Tibial nerve (tissue), 4 donors: ENCODE measurements at regions not wholly inside any gene's neighbourhood (a gene's known extent, or its start where the extent isn't known, plus 50 kb on each side); places are given as distances from the start of the nearest gene placed in this dataset.

Experiments used
- DNase-seq, 2 donors: peaks; one replicate each; pipeline ENCODE4 v3.0.0-alpha.2; 2019; ENCODE audit warnings: low spot score in 2 of 2
- H3K27ac ChIP-seq, 4 donors: fragments of 200-600 bp; sonication (generic) in 3 of 4; one replicate each; pipeline ENCODE4 v1.5.1; 2017 to 2019; ENCODE audit warnings: mild to moderate bottlenecking in 1 of 4
- H3K27me3 ChIP-seq, 2 donors: fragments of 200-600 bp; sonication (generic) in 1 of 2; one replicate each; pipeline versions ENCODE4 v1.5.1 to v1.6.0; 2017 to 2019
- H3K36me3 ChIP-seq, 3 donors: fragments of 200-600 bp; sonication (generic); one replicate each; pipeline ENCODE4 v1.5.1; 2018 to 2019
- H3K4me1 ChIP-seq, 4 donors: fragments of 200-600 bp; sonication (generic) in 3 of 4; one replicate each; pipeline ENCODE4 v1.5.1; 2017 to 2019
- H3K4me3 ChIP-seq, 4 donors: fragments of 200-600 bp; sonication (generic) in 3 of 4; one replicate each; pipeline ENCODE4 v1.5.1; 2017 to 2019; ENCODE audit warnings: mild to moderate bottlenecking in 1 of 4, moderate library complexity in 1 of 4
- H3K9me3 ChIP-seq, 4 donors: fragments of 200-600 bp; sonication (generic) in 3 of 4; one replicate each; pipeline ENCODE4 v1.5.1; 2017 to 2019
- EP300 ChIP-seq, 2 donors: sonication (generic); formaldehyde crosslinking; IDR thresholded peaks; one replicate each; pipeline ENCODE4 v1.6.1; 2017; ENCODE audit warnings: antibody characterized with exemption in 2 of 2, mild to moderate bottlenecking in 1 of 2
- POLR2A ChIP-seq, 2 donors: fragments of 450-650 bp; IDR thresholded peaks; one replicate each; pipeline ENCODE4 v1.6.1; 2017; ENCODE audit warnings: antibody characterized with exemption in 2 of 2, mild to moderate bottlenecking in 2 of 2, moderate library complexity in 2 of 2
- WGBS, 2 donors: methylation state at CpG; one replicate each; pipeline ENCODE4 v1.1.5; 2018; 5-methylcytosine and 5-hydroxymethylcytosine counted together
- TF ChIP-seq, protein P1 (sequence below), 5 experiments: fragments of 200-600 bp in 3 of 5; fragments of 450-650 bp in 2 of 5; sonication (generic) in 3 of 5; IDR thresholded peaks; one replicate each; pipeline ENCODE4 v1.5.1; 2016 to 2019; ENCODE audit warnings: antibody characterized with exemption in 5 of 5, mild to moderate bottlenecking in 3 of 5, moderate library complexity in 2 of 5

DNA sequence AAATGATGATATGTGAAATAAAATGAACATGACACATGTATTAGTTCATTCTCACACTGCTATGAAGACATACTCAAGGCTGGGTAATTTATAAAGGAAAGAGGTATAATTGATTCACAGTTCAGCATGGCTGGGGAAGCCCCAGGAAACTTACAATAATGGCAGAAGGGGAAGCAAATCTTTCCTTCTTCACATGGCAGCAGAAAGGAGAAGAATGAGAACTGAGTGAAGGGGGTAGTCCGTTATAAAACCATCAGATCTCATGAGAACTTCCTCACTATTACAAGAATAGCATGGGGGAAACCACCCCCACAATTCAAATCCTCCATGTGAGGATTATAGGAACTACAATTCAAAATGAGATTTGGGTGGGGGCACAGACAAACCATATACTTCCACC lies 243.9 kb upstream of the GYPA start:
- no peak overlapping the region for H3K4me3 ChIP-seq
- no peaks in the 10 kb centered on the region for H3K36me3 ChIP-seq
- H3K9me3 ChIP-seq: peaks cover 0 to 27% (median 2%) of the 10 kb centered on the region in 4 donors
- 65 to 70% methylated on average over 1 of the region's 1 CpG for WGBS, 2 donors
- no peaks in the 10 kb centered on the region for H3K4me1 ChIP-seq
- H3K27ac ChIP-seq: no peak overlapping the region
- no peak for TF ChIP-seq EP300 (IDR thresholded peaks at IDR 0.05)
- no peaks in the 10 kb centered on the region for H3K27me3 ChIP-seq
- DNase-seq: no peak

DNA sequence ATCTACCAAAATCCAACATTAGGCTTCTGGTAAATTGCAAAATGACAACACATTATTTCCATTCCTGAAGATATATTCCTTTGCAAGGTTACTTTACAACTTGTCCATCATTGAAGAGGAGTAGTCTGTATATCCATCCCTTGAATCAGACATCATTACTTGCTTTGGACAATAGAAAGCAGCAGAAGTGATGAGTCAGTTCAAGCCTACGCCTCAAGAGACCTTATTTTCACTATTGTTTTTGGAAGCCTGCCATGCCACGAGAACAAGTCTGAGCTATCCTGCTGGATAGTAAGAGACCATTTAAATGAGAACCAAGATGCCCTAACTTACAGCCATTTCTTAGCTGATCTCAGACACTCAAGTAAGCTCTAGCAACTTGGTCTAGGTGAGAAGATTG lies 246.0 kb upstream of the HHIP start:
- 7 to 9% methylated on average over 2 of the region's 2 CpGs for WGBS, 2 donors
- peak in 1 of 2 donors; percentile 8 for DNase-seq
- H3K27ac ChIP-seq: no peak overlapping the region
- H3K36me3 ChIP-seq: no peaks in the 10 kb centered on the region
- H3K4me1 ChIP-seq: peaks cover 0 to 19% (median 0%) of the 10 kb centered on the region in 4 donors
- H3K9me3 ChIP-seq: peaks cover 0 to 4% (median 0%) of the 10 kb centered on the region in 4 donors
- no peaks in the 10 kb centered on the region for H3K27me3 ChIP-seq
- TF ChIP-seq, protein P1, sequence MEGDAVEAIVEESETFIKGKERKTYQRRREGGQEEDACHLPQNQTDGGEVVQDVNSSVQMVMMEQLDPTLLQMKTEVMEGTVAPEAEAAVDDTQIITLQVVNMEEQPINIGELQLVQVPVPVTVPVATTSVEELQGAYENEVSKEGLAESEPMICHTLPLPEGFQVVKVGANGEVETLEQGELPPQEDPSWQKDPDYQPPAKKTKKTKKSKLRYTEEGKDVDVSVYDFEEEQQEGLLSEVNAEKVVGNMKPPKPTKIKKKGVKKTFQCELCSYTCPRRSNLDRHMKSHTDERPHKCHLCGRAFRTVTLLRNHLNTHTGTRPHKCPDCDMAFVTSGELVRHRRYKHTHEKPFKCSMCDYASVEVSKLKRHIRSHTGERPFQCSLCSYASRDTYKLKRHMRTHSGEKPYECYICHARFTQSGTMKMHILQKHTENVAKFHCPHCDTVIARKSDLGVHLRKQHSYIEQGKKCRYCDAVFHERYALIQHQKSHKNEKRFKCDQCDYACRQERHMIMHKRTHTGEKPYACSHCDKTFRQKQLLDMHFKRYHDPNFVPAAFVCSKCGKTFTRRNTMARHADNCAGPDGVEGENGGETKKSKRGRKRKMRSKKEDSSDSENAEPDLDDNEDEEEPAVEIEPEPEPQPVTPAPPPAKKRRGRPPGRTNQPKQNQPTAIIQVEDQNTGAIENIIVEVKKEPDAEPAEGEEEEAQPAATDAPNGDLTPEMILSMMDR (IDR thresholded peaks at IDR 0.05): no peak
- TF ChIP-seq POLR2A (IDR thresholded peaks at IDR 0.05) (no peak), EP300 (IDR thresholded peaks at IDR 0.05) (no peak)
- no peak overlapping the region for H3K4me3 ChIP-seq

DNA sequence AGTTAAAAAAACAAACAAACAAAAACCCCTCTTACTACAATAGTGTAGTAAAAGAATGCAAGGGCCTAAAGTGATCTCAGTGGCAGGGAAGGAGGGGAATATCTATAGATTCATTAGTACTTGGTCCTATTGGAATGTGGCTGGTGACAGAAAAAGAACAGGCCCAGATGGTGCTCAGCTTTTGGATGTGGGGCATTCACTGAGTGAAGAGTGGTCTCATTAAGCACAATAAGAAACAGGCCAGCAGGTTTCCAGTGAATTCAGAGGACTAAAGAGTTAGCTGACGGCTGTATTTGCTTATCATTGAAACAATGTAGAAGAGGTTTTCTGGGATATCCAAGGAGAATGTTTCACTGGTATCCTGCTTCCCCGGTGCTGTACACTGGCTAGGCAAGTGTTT lies 243.8 kb upstream of the HHIP start:
- 84 to 85% methylated on average over 2 of the region's 2 CpGs for WGBS, 2 donors
- Histone ChIP-seq H3K27me3 (no peaks in the 10 kb centered on the region), H3K9me3 (peaks cover 0 to 4% (median 0%) of the 10 kb centered on the region in 4 donors), H3K4me3 (no peak overlapping the region), H3K4me1 (peaks cover 0 to 19% (median 0%) of the 10 kb centered on the region in 4 donors), H3K27ac (no peak overlapping the region), H3K36me3 (no peaks in the 10 kb centered on the region)
- DNase-seq: no peak
- TF ChIP-seq, protein P1 (IDR thresholded peaks at IDR 0.05): no peak
- TF ChIP-seq EP300 (IDR thresholded peaks at IDR 0.05): no peak
- TF ChIP-seq POLR2A (IDR thresholded peaks at IDR 0.05): no peak

DNA sequence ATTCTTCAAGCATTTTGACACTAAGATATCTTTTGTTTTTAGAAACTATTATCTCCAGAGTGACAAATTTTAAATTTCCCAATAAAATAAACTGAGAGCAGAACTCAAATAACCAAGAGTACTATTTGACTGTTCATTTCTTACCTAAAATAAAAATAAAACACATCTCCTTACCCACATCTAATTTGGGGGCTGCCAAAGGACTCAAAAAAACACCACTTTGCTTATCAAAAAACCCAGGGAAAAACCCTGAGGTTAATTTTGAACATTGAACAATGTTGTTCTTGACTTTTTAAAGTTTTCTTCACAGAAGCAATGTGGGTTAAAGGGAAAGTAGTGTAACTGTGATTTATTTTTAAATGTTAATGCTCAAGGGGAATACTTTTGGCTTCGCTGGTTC lies 243.0 kb upstream of the HHIP start:
- no peak overlapping the region for H3K4me3 ChIP-seq
- 42 to 53% methylated on average over 1 of the region's 1 CpG for WGBS, 2 donors
- no peaks in the 10 kb centered on the region for H3K36me3 ChIP-seq
- no peaks in the 10 kb centered on the region for H3K27me3 ChIP-seq
- DNase-seq: no peak
- H3K4me1 ChIP-seq: peaks cover 0 to 19% (median 0%) of the 10 kb centered on the region in 4 donors
- peaks cover 0 to 4% (median 0%) of the 10 kb centered on the region in 4 donors for H3K9me3 ChIP-seq
- TF ChIP-seq POLR2A (IDR thresholded peaks at IDR 0.05) (no peak), EP300 (IDR thresholded peaks at IDR 0.05) (no peak)
- TF ChIP-seq, protein P1 (IDR thresholded peaks at IDR 0.05): no peak
- no peak overlapping the region for H3K27ac ChIP-seq

DNA sequence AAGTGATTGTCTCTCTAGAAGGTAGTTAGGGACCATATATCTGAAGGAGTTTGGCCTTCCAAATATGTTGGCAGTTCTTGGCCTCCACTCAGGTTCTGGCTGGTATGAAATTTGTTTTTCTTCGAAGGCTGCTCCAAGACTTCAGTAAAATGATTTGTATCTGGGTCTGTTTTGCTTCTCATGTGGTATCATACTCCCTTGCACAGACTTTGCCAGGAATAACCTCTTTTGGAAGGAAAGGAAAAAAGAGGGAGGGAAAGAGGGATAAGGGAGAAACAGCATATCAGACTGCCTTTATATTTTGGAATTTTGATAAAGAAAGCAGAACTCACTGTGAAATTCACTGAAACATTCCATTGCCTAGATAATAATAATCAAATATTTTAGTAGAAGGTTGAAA lies 242.1 kb upstream of the HHIP start:
- H3K27me3 ChIP-seq: no peaks in the 10 kb centered on the region
- H3K27ac ChIP-seq: no peak overlapping the region
- peaks cover 0 to 19% (median 0%) of the 10 kb centered on the region in 4 donors for H3K4me1 ChIP-seq
- DNase-seq: no peak
- TF ChIP-seq EP300 (IDR thresholded peaks at IDR 0.05) (no peak), POLR2A (IDR thresholded peaks at IDR 0.05) (no peak)
- TF ChIP-seq, protein P1 (IDR thresholded peaks at IDR 0.05): no peak
- WGBS, 2 donors: 69 to 76% methylated on average over 1 of the region's 1 CpG
- peaks cover 0 to 2% (median 0%) of the 10 kb centered on the region in 4 donors for H3K9me3 ChIP-seq
- H3K4me3 ChIP-seq: no peak overlapping the region
- no peaks in the 10 kb centered on the region for H3K36me3 ChIP-seq

DNA sequence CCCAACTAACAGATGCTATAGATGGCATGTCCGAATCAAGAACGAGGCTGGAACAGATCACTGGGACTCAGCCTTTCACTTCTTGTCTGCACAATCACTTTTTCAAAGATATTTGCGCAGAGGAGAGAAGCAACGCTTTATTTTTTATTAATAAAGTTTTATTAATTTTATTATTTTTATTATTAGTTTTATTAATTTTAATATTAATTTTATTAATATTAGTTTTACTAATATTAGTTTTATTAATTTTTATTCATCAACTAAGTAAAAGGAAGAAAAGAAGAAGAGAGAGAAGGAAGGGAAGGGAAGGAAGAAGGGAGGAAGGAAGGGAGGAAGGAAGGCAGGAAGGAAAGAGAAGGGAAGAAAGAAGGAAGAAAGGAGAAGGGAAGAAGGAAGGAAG lies 236.4 kb upstream of the HHIP start:
- H3K27ac ChIP-seq: no peak overlapping the region
- DNase-seq: no peak
- TF ChIP-seq, protein P1 (IDR thresholded peaks at IDR 0.05): no peak
- TF ChIP-seq POLR2A (IDR thresholded peaks at IDR 0.05): no peak
- no peak for TF ChIP-seq EP300 (IDR thresholded peaks at IDR 0.05)
- no peaks in the 10 kb centered on the region for H3K9me3 ChIP-seq
- WGBS, 2 donors: 83 to 85% methylated on average over 4 of the region's 4 CpGs
- no peaks in the 10 kb centered on the region for H3K4me1 ChIP-seq
- H3K36me3 ChIP-seq: no peaks in the 10 kb centered on the region
- no peaks in the 10 kb centered on the region for H3K27me3 ChIP-seq
- H3K4me3 ChIP-seq: no peak overlapping the region
